OCI-LY7 (cell line): ENCODE measurements at regions not wholly inside any gene's neighbourhood (a gene's known extent, or its start where the extent isn't known, plus 50 kb on each side); places are given as distances from the start of the nearest gene placed in this dataset.

ENCODE experiments used
- BruUV-seq: library from RNA; stranded (reverse); fragments of 400-500 nt; replicated peaks from 2 replicates; lab custom pipeline; 2021; lab: Mats Ljungman, UMichigan
- CTCF ChIA-PET: fragments of 300-600 bp; sonication (Branson Sonifier 250); formaldehyde crosslinking; loops from one replicate; lab custom pipeline; 2022; ENCODE audit warnings: antibody characterized with exemption; ENCODE audit not compliant: unreplicated experiment; lab: Charles Lee
- POLR2A ChIA-PET: fragments of 300-600 bp; sonication (Branson Sonifier 250); formaldehyde crosslinking; loops from one replicate; lab custom pipeline; 2022; ENCODE audit warnings: antibody characterized with exemption; lab: Charles Lee
- DNase-seq: peaks from one replicate; pipeline ENCODE4 v3.0.0-alpha.2; 2015; ENCODE audit warnings: low spot score
- H2AFZ ChIP-seq: fragments of 200-600 bp; sonication (generic), shearing (Covaris generic); 2 replicates; pipeline ENCODE4 v1.6.1; 2014; ENCODE audit warnings: mild to moderate bottlenecking, antibody characterized with exemption, low read length, moderate library complexity
- H3K27ac ChIP-seq: fragments of 200-600 bp; sonication (generic); 2 replicates; pipeline ENCODE4 v1.5.1; 2014; ENCODE audit warnings: mixed run types, low read depth, mild to moderate bottlenecking, moderate library complexity, low read length, inconsistent platforms; ENCODE audit not compliant: poor library complexity, severe bottlenecking
- H3K36me3 ChIP-seq: fragments of 200-600 bp; sonication (generic); 2 replicates; pipeline ENCODE4 v1.6.1; 2014; ENCODE audit warnings: mild to moderate bottlenecking, antibody characterized with exemption, low read length, moderate library complexity, mixed read lengths; ENCODE audit not compliant: insufficient read depth
- H3K4me1 ChIP-seq: fragments of 200-600 bp; sonication (generic); 2 replicates; pipeline ENCODE4 v1.5.1; 2014; ENCODE audit warnings: mild to moderate bottlenecking, low read length; ENCODE audit not compliant: insufficient read depth, poor library complexity, severe bottlenecking
- H3K4me2 ChIP-seq: fragments of 200-600 bp; sonication (generic); 2 replicates; pipeline ENCODE4 v1.6.1; 2014; ENCODE audit warnings: mild to moderate bottlenecking, low read length
- H3K4me3 ChIP-seq: fragments of 200-600 bp; sonication (generic); 2 replicates; pipeline ENCODE4 v1.5.1; 2014; ENCODE audit warnings: mild to moderate bottlenecking, low read depth, low read length; ENCODE audit not compliant: poor library complexity, severe bottlenecking
- H3K79me2 ChIP-seq: fragments of 200-600 bp; sonication (generic); 2 replicates; pipeline ENCODE4 v1.6.1; 2016; ENCODE audit warnings: low read depth, mild to moderate bottlenecking, low read length, moderate library complexity, mixed read lengths; ENCODE audit not compliant: insufficient read depth
- H3K9me2 ChIP-seq: fragments of 200-600 bp; sonication (generic); 2 replicates; pipeline ENCODE4 v1.6.1; 2016; ENCODE audit warnings: mild to moderate bottlenecking, low read length, mixed read lengths; ENCODE audit not compliant: insufficient read depth
- H3K9me3 ChIP-seq: fragments of 200-600 bp; sonication (generic); 2 replicates; pipeline ENCODE4 v1.6.1; 2014; ENCODE audit warnings: mild to moderate bottlenecking, mixed run types, low read length, mixed read lengths
- H4K20me1 ChIP-seq: fragments of 200-600 bp; sonication (generic); 2 replicates; pipeline ENCODE4 v1.6.1; 2014; ENCODE audit warnings: mild to moderate bottlenecking, antibody characterized with exemption, low read length, moderate library complexity, mixed read lengths; ENCODE audit not compliant: insufficient read depth
- EZH2phosphoT487 ChIP-seq: fragments of 200-600 bp; sonication (generic); IDR thresholded peaks from 2 replicates; pipeline ENCODE4 v1.6.1; 2018; ENCODE audit warnings: low read depth, borderline replicate concordance, mild to moderate bottlenecking, mixed run types, antibody characterized with exemption, low read length, moderate library complexity, mixed read lengths
- intact Hi-C: fragments of 100-400 bp; cut with micrococcal nuclease; formaldehyde crosslinking; loops from one replicate; pipeline ENCODE4 v1.10.0; 2022; ENCODE audit not compliant: unreplicated experiment
- TF ChIP-seq, protein P1 (sequence below): fragments of 200-600 bp; sonication (generic); conservative IDR thresholded peaks from 2 replicates; pipeline ENCODE4 v1.5.1; 2014; ENCODE audit warnings: mild to moderate bottlenecking, antibody characterized with exemption, low read length, moderate library complexity, mixed read lengths

DNA sequence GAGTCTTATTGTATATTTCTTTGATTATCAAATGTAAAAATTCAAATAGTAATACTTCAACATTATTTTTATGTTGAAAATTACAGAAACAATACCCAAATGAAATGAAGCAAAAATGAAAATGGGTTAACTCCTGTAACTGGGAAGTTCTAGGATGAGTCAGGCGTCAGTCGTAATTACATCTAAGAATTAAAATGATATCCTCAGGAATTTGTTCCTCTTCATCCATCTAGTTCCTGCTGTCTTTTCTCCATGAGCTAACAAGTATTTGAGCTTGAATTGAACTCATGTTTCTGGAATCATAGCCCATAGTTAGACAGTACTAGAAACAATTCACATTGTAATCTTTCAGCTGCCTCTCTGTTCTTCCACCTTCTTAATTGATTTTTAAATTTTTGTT lies 568.3 kb upstream of the TLE4 start:
- no peak overlapping the region for H3K27ac ChIP-seq
- no TSS peak for BruUV-seq
- ChIA-PET POLR2A (no interaction called here), CTCF (no interaction called here)
- H3K79me2 ChIP-seq, result no peaks in the 10 kb centered on the region
- TF ChIP-seq EZH2phosphoT487, result no peak
- TF ChIP-seq, protein P1, sequence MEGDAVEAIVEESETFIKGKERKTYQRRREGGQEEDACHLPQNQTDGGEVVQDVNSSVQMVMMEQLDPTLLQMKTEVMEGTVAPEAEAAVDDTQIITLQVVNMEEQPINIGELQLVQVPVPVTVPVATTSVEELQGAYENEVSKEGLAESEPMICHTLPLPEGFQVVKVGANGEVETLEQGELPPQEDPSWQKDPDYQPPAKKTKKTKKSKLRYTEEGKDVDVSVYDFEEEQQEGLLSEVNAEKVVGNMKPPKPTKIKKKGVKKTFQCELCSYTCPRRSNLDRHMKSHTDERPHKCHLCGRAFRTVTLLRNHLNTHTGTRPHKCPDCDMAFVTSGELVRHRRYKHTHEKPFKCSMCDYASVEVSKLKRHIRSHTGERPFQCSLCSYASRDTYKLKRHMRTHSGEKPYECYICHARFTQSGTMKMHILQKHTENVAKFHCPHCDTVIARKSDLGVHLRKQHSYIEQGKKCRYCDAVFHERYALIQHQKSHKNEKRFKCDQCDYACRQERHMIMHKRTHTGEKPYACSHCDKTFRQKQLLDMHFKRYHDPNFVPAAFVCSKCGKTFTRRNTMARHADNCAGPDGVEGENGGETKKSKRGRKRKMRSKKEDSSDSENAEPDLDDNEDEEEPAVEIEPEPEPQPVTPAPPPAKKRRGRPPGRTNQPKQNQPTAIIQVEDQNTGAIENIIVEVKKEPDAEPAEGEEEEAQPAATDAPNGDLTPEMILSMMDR, result no peak
- no peak overlapping the region for H3K4me3 ChIP-seq
- no peak overlapping the region for H2AFZ ChIP-seq
- intact Hi-C loops, result no loop called here
- H3K9me2 ChIP-seq, result no peaks in the 10 kb centered on the region
- H4K20me1 ChIP-seq, result no peaks in the 10 kb centered on the region
- DNase-seq, result no peak
- H3K36me3 ChIP-seq, result no peaks in the 10 kb centered on the region
- H3K9me3 ChIP-seq, result no peaks in the 10 kb centered on the region
- no peak overlapping the region for H3K4me2 ChIP-seq
- no peaks in the 10 kb centered on the region for H3K4me1 ChIP-seq

DNA sequence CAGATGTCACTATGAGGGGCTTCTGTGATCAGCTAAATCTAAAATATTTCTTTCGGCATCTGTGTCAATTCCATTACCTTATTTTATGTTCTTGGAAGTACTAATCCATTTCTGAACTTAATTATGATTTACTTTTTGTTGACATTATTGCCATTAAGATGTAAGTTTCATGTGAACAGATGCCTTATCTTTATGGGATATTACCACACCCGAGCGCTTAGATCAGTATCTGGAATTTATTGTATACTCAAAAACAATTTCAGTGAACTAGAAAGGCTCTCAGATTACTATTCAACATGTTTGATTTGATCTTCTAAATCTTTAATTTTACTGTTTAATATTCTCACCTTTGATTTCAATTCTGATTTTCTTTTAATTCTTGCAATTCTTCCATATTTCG lies 567.7 kb upstream of the TLE4 start:
- ChIA-PET POLR2A (no interaction called here), CTCF (no interaction called here)
- no peaks in the 10 kb centered on the region for H3K9me3 ChIP-seq
- no TSS peak for BruUV-seq
- no peak for DNase-seq
- no peak overlapping the region for H3K4me2 ChIP-seq
- no peak overlapping the region for H2AFZ ChIP-seq
- H3K27ac ChIP-seq, result no peak overlapping the region
- no peaks in the 10 kb centered on the region for H3K4me1 ChIP-seq
- no peak for TF ChIP-seq EZH2phosphoT487
- TF ChIP-seq, protein P1, result no peak
- H3K4me3 ChIP-seq, result no peak overlapping the region
- H3K36me3 ChIP-seq, result no peaks in the 10 kb centered on the region
- intact Hi-C loops, result no loop called here
- no peaks in the 10 kb centered on the region for H4K20me1 ChIP-seq
- H3K79me2 ChIP-seq, result no peaks in the 10 kb centered on the region
- no peaks in the 10 kb centered on the region for H3K9me2 ChIP-seq

DNA sequence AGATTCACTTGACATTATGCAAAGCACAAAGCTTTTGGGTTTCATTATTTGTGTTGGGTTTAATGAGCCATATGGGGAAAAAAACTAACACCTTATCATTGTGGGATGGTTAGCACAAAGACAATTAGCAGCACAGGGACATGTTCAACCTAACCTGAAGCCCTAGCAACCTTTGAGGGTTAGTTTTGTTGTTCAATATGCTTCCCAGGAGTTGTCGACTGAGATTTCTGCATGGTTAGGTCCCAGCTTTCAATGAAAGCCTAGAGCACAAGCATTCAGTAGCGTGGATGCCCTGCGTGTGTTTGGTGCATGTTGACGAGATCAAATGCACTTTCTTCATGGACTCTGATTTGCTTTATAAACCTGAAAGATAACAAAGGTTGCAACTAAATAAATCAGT lies 565.2 kb upstream of the TLE4 start:
- no TSS peak for BruUV-seq
- H4K20me1 ChIP-seq, result no peaks in the 10 kb centered on the region
- H3K9me2 ChIP-seq, result no peaks in the 10 kb centered on the region
- no peak for DNase-seq
- no peak overlapping the region for H3K4me3 ChIP-seq
- H3K9me3 ChIP-seq, result no peaks in the 10 kb centered on the region
- intact Hi-C loops, result no loop called here
- no peak overlapping the region for H3K4me2 ChIP-seq
- POLR2A ChIA-PET, result no interaction called here
- TF ChIP-seq EZH2phosphoT487, result no peak
- TF ChIP-seq, protein P1, result no peak
- H3K27ac ChIP-seq, result no peak overlapping the region
- CTCF ChIA-PET, result no interaction called here
- H2AFZ ChIP-seq, result no peak overlapping the region
- no peaks in the 10 kb centered on the region for H3K36me3 ChIP-seq
- no peaks in the 10 kb centered on the region for H3K79me2 ChIP-seq
- H3K4me1 ChIP-seq, result no peaks in the 10 kb centered on the region
